ENCODE measurements at regions not wholly inside any gene's neighbourhood (a gene's known extent, or its start where the extent isn't known, plus 50 kb on each side); places are given as distances from the start of the nearest gene placed in this dataset.

GRCh38 chr6:76682842-76683241 lies 610.4 kb upstream of the IMPG1 start:
- TF ChIP-seq CTCF (IDR thresholded peaks at IDR 0.05) (peak in 2 of 7 experiments; percentile 12 to 38), EP300 (IDR thresholded peaks at IDR 0.05) (no peak), POLR2A (IDR thresholded peaks at IDR 0.05) (no peak), POLR2AphosphoS5 (IDR thresholded peaks at IDR 0.05) (no peak)
